GM18505 (cell line): ENCODE measurements at regions not wholly inside any gene's neighbourhood (a gene's known extent, or its start where the extent isn't known, plus 50 kb on each side); places are given as distances from the start of the nearest gene placed in this dataset.

Experiments
- ATAC-seq: cut with Tn5 transposase; IDR thresholded peaks from one replicate; pipeline ENCODE4 v1.9.1; 2021; ENCODE audit not compliant: unreplicated experiment
- POLR2A ChIP-seq: IDR thresholded peaks from 4 replicates; pipeline ENCODE4 v1.6.1; 2011; ENCODE audit warnings: borderline replicate concordance; ENCODE audit not compliant: insufficient read depth, insufficient read length; ENCODE audit errors: extremely low read depth

DNA sequence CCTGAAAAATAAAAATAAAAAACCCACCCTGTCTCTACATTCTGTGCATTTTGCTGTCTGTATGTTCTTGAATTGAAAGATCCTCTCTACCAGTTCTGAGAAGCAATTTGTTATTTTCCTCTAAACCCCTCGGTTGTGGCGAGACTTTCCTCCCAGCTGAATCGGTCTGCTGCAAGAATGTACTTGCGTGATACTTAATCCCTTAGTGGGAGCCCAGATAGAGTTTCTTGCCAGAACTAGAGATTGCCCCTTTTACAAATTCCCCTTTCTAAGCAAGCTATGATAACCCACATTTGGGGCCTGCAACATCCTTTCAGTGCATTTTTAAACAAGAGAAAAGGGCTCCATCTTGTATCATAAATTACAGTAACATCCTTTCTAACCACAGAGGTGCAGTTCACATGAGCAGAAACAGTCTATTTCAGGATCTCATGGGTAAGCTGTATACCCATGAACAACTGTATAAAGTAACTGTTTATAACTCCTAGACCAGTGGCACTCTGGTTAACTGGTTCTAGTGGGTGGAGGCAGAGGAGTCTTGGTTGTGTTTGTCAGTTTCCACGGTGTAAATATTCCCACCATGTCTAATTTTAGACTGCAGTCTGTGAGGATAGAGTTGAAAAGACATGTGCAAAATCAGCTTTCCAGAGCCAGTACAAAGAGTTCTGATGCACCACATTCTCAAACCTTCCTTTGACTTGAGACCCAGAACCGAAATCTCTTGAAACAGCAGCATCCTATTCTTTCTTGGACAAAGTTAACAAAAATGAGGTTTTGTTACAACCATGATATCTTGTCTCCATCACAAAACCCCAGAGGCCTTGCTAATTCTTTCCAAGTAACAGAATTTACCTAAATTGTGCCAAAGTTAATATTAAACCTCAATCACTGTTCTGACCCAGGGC is 113.1 kb upstream of the ZNF217 start:
- peak; percentile 45 for ATAC-seq
- TF ChIP-seq POLR2A: no peak

DNA sequence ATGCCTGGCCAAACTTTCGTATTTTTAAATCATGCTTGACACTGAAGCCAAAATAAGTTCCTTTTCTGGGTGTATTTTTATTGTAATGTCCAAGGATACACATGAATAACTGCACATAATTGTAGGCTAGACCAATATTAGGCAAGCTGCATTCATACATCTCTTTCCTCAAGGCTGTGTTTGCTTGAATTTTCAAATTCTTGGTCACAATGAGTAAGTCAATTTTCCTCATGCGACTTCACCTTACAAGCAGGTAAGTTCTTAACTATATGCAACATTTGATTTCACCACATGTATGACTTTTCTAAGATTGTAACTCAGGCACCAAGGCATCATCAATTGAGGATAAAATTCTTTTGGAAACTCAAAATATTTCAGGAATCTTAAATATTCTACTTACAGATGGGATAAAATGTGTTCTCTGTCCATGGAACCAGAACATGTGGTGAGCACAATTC is 112.4 kb upstream of the ZNF217 start:
- no peak for TF ChIP-seq POLR2A
- ATAC-seq: no peak

DNA sequence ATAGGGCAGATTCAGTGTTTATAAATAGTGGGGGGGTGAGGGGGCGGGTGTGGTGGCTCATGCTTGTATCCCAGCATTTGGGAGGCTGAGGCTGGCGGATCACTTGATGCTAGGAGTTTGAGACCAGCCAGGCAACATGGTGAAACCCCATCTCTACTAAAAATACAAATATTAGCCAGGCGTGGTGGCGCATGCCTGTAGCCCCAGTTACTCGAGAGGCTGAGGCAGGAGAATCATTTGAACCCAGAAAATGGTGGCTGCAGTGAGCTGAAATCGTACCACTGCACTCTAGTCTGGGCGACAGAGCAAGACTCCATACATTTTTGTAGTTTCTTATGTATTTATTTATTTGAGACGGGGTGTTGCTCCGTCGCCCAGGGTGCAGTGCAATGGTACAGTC is 109.0 kb upstream of the ZNF217 start:
- ATAC-seq: no peak
- no peak for TF ChIP-seq POLR2A

DNA sequence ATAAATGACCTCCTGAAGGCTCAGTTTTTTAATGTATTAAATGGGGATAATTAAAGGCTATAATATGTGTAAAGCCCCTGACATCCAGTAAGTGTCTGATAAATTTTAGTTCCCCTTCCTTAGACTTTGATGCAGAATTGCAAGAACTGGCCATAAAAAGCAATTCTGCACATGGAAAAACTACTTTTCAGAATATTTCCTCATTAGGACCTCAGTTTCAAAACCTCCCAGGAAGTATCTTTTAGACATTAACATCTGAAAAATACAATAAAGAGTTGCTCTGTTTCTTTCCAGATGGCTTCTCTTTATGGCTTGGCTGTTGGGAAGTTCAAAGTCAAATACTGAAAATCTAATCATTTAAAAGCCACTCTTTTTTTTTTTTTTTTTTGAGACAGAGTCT is 106.3 kb upstream of the ZNF217 start:
- TF ChIP-seq POLR2A: no peak
- ATAC-seq: no peak

DNA sequence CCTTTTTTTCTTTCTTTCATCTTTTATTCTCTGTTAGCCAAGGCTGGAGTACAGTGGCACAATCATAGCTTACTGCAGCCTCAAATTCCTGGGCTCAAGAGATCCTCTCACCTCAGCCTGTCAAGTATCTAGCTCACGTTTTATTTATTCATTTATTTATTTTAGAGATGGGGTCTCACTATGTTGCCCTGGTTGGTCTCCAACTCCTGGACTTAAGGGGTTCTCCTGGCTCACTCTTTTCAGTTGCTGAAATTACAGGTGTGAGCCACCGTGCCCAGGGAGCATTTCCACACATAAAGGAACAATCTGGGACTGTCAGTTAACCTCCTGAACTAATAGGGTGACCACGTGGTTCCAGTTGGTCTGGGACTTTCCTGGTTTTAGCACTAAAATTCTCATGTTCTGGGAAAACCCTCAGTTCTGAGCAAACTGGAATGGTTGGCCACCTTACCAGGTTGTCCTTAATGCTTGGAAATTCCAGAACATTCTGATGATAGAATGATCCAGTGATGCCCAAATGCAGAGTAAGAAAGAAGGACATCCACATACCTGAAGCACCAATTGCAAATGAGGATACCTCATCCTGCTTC is 105.5 kb upstream of the ZNF217 start:
- no peak for ATAC-seq
- TF ChIP-seq POLR2A: no peak

DNA sequence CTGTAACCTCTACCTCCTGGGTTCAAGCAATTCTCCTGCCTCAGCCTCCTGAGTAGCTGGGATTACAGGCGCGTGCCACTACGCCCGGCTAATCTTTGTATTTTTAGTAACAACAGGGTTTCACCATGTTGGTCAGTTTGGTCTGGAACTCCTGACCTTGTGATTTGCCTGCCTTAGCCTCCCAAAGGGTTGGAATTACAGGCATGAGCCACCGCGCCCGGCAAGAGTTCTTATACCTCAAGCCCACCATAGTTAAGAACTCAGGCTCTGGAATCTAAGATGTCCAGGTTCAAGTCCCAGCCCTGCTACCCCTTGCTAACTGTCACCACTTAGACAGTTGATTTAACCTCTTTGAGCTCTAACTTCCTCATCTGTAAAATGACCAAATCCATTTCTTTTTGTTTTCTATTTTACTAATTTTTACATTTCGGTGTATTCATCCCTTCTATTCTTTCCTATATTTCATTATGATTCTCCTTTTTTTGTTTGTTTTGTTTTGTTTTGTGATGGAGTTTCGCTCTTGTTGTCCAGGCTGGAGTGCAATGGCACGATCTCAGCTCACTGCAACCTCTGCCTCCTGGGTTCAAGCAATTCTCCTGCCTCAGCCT is 104.8 kb upstream of the ZNF217 start:
- no peak for TF ChIP-seq POLR2A
- ATAC-seq: no peak

DNA sequence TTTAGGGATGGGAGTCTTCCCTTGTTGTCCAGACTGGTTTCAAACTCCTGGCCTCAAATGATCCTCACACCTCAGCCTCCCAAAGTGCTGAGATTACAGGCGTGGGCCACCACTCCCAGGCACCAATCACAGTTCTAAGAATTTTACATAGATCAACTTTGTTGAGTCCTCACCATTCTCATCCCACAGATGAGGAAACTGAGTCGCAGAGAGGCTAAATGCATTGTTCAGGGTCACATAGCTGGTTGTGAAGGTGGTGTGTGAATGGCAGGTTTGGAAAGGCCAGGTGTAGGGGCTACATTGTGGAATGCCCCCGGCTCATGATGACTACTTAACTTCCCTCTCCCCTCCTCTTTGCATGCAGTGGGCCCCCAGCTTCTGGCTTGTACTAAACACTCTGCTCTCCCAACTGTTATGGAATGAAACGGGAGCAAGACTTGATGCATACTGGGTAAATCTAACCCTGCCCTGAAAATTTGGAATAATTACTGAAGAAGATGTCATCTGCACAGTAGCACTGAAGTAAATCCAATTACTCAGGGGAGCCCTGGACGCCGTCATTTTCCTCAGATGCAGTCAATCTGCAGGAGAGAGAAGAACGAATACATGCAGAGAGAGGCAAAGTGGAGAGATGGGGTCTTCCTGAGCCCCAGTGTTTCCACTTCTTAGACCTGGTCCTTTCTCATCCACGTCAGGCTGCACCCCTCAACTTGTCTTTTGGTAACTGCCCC is 102.3 kb upstream of the ZNF217 start:
- no peak for TF ChIP-seq POLR2A
- ATAC-seq: no peak

DNA sequence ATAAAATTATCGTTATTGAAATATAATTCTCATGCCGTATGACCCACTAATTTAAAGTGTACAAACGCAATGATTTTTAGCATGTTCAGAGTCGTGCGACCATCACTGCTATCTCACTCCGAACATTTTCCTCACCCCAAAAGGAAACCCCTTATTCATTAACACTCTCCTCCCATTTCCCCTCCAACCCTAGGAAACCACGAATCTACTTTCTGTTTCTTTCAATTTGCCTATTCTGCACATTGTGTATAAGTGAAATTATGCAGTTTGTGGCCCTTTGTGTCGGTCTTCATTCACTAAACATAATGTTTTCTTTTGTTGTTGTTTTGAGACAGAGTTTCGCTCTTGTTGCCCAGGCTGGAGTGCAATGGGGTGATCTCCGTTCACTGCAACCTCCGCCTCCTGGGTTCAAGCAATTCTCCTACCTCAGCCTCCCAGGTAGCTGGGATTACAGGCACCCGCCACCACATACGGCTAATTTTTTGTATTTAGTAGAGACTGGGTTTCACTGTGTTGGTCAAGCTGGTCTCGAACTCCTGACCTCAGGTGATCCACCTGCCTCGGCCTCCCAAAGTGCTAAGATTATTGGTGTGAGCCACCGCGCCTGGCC is 99.7 kb upstream of the ZNF217 start:
- ATAC-seq: no peak

DNA sequence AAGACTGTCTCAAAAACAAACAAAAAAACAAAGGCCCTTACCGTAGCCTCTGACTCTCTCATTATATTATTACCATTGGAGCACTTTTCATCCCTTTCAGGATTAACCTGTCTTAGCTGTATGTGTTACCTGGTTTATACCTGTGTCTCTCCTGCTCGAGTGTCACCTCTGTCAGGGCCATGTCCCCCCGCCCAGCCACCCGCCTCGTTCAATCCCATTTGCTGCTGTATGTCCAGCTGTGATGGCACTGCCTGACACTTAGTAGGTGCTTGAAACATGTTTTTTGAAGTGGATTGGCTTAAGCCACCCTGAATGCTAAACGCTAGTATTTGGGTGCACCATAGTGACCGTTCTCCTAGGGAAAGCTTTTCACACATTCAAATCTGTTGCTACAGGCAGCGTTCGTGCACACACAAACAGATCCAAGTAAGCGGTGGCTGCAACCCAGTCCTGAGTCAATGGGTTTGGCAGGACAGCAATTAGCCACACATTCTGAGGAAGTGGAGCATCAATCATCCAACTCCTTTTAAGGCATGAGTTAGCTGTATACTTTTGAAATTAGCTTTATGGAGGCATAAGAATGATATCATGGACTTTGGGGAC is 98.9 kb upstream of the ZNF217 start:
- no peak for TF ChIP-seq POLR2A
- no peak for ATAC-seq

More for the DNA sequence above, 99.7 kb upstream of the ZNF217 start:
- no peak for TF ChIP-seq POLR2A

DNA sequence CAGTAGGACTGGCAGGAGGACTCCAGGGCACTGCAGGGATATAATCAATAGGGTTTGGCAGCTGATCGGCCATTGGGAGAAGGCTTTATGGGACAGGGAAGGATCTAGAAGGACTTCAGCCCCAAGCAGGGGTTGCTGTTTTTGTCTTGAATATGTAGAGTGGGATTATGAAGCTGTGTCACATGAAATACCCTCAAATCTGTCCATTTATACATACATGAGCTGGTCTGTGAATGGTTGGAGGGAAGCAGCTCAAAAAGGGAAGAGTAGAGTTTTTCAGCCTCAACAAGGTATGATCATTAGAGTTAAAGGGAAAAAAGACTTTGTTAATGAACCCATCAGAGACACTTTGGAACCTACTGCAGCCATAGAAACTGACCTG is 98.2 kb upstream of the ZNF217 start:
- no peak for TF ChIP-seq POLR2A
- no peak for ATAC-seq

DNA sequence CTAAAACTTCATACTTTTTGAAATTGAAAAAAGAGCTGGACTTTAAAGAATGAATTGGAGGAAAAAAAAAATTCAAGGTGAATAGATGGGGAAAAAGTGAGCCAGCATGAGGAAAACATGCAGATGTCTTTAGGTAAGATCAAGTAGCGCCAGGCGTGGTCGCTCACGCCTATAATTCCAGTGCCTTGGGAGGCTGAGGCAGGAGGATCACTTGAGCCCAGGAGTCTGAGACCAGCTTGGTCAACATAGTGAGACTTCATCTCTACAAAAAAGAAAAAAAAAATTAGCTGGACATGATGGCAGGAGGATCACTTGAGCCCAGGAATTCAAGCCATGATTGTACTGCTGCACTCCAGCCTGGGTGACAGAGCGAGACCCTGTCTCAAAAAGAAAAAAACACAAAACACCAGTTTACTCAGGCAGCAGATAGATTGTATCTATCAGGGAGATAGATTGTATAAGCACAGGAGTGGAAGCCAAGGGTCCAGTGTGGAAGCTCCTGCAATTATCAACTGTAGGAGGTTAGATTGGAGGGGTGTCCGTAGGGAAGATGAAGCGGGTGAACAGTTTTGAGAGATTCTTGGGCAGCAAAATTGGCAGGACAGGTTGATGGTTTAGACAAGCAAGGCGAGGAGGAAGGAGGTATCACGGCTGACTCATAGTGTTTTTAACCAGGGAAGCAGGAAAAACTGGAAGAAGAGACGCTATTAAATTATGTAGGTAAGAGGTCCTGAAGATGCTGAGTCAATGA is 97.6 kb upstream of the ZNF217 start:
- TF ChIP-seq POLR2A: no peak

DNA sequence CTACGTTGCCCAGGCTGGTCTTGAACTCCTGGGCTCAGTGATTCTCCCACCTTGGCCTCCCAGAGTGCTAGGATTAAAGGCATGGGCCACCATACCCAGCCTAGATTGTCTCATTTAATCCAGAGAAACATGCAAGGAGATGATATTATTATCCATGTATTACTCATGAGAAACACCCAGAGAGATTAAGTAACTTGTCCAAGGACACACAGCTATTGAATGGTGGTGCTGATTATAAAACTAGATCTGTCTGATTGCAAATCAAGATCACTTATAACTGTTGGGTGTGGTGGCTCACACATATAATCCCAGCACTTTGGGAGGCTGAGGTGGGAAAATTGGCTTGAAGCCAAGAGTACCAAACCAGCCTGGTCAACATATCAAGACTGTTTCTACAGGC is 94.4 kb upstream of the ZNF217 start:
- ATAC-seq: no peak
- TF ChIP-seq POLR2A: no peak

More for the DNA sequence above, 97.6 kb upstream of the ZNF217 start:
- ATAC-seq: no peak

DNA sequence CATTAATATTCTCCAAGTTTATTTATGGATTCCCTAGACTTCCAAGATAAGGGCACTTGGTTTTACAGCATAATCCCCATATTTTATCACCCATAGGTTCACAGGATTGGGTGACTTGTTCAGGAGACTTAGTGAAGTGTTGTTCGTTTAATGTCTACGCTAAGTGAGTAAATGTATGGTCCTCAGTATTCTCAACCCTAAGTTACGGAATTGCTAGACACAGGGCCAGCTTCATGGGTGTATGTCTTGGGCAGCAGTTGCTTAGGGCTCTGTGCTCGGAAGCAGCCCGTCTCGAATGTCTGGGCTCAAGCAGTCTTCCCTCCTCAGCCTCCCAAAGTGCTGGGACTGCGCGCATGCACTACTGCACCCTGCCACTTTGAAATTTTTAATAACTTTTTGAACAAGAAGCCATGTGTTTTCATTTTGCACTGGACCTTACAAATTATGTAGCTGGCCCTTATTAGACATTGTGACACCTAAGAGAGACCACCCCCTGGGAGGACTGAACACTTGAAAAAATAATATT is 91.5 kb upstream of the ZNF217 start:
- no peak for ATAC-seq
- no peak for TF ChIP-seq POLR2A
